PC-9 (cell line): ENCODE measurements at regions not wholly inside any gene's neighbourhood (a gene's known extent, or its start where the extent isn't known, plus 50 kb on each side); places are given as distances from the start of the nearest gene placed in this dataset.

Experiments used
- CTCF ChIP-seq: fragments of 200-600 bp; sonication (generic); conservative IDR thresholded peaks from 2 replicates; pipeline ENCODE4 v1.6.1; 2017; ENCODE audit warnings: mixed run types, antibody characterized with exemption, mild to moderate bottlenecking, moderate library complexity
- EZH2 ChIP-seq: fragments of 200-600 bp; sonication (generic); IDR thresholded peaks from 2 replicates; pipeline ENCODE4 v1.8.0; 2017; ENCODE audit warnings: antibody characterized with exemption, low read depth

GRCh38 chr4:179823342-179823741 lies 2381.1 kb upstream of the AGA start:
- TF ChIP-seq CTCF (no peak), EZH2 (no peak)
